ENCODE measurements at regions not wholly inside any gene's neighbourhood (a gene's known extent, or its start where the extent isn't known, plus 50 kb on each side); places are given as distances from the start of the nearest gene placed in this dataset.

- TF ChIP-seq JUN (IDR thresholded peaks at IDR 0.05; ENCODE audit: low read depth, low read length) = no peak
- no peak for TF ChIP-seq CTCF (IDR thresholded peaks at IDR 0.05; ENCODE audit: control extremely low read depth in 1 of 3, insufficient read depth in 1 of 3, low read depth in 1 of 3, low read length in 3 of 3)
- TF ChIP-seq POLR2A (IDR thresholded peaks at IDR 0.05; ENCODE audit: control extremely low read depth in 1 of 2, low read depth in 2 of 2, low read length in 2 of 2) = no peak
- TF ChIP-seq YY1 (IDR thresholded peaks at IDR 0.05; ENCODE audit: low read depth, low read length) = no peak
Observed at GRCh38 chr18:67242001-67242400, 274.5 kb downstream of the DSEL start.

Measured in H1 (cell line).